ENCODE measurements at regions not wholly inside any gene's neighbourhood (a gene's known extent, or its start where the extent isn't known, plus 50 kb on each side); places are given as distances from the start of the nearest gene placed in this dataset.

DNA sequence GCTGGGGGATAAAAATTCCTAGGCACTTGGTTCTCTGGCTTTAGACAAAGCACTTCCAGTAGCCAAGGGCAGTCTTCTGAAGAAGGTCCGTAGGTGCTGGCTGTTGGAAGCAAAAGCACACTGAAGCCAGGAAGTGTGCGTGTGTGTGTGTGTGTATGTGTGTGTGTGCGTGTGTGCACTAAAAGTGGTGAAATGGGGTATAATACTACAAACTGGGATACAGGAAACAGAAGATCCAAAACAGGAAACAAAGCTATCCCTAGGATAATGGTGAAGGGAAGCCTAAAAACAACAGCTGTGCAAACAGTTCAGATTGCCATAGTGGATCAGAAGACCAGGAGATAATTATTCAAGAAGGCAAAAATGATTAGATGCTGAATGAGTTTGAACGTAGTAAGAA is 103.4 kb downstream of the IL20RB start:
- FAIRE-seq (no peak), DNase-seq (ENCODE audit: insufficient read length, low spot score) (no peak)
- no peak for TF ChIP-seq POLR2A (IDR thresholded peaks at IDR 0.05; ENCODE audit: low read depth, low read length)

DNA sequence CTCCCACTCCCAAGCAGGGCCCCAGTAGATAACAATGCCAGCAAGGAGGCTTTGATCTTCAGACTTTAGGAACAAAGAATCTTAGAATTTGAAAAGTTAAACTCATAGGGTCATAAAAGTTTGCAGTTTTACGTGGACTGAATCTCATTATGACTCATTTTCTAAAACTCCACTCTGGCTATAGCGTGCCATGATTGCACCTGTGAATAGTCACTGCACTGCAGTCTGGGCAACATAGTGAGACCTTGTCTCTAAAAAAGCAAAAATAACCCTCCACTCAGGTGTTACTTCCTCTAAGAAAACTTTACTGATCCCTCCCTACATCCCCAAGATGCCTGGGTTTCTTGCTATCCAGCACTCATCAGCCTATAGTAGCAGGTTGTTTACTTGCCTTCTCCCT is 104.5 kb downstream of the IL20RB start:
- TF ChIP-seq POLR2A (IDR thresholded peaks at IDR 0.05; ENCODE audit: low read depth, low read length): no peak
- no peak for DNase-seq (ENCODE audit: insufficient read length, low spot score)
- FAIRE-seq: no peak

DNA sequence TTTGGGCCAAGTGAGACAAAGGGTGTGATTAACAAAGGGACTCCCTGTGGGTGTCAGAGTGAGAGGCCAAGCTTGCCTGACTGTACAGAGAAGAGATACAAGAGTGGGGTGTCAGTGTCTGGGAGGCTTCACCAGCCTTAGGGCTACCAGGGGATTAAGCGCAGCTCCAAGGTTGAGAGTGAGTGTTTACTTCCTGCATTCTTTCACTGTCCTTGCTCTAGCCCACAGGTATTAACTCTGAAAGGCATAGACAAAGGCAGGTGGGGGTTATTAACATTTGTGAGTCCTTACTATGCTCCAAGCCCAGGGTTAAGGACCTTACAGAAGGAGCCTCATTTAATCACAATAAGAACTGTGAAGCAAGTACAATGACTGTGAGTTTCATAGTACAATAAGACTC is 107.6 kb downstream of the IL20RB start:
- TF ChIP-seq POLR2A (IDR thresholded peaks at IDR 0.05; ENCODE audit: low read depth, low read length): no peak
- FAIRE-seq (no peak), DNase-seq (ENCODE audit: insufficient read length, low spot score) (no peak)

DNA sequence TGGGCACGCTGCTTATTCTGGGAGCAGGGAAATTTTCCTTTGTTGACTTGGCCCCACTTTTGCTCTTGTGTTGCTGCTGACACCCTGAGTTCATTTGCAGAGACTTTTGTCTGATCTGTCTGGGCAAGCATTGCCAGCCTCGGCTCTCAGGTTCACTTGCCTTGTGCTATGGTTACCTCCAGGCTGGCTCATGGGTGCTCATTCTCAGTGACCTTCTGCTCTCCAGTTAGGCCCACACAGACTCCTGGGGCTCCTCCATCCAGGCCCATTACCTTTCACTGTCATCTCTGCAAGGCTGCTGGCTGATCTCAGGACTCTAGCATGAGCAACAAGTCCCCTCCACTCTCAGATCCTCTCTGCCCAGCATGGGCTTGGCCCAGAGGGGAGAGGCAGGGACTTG is 108.3 kb downstream of the IL20RB start:
- DNase-seq (ENCODE audit: insufficient read length, low spot score): no peak
- no peak for FAIRE-seq
- no peak for TF ChIP-seq POLR2A (IDR thresholded peaks at IDR 0.05; ENCODE audit: low read depth, low read length)

DNA sequence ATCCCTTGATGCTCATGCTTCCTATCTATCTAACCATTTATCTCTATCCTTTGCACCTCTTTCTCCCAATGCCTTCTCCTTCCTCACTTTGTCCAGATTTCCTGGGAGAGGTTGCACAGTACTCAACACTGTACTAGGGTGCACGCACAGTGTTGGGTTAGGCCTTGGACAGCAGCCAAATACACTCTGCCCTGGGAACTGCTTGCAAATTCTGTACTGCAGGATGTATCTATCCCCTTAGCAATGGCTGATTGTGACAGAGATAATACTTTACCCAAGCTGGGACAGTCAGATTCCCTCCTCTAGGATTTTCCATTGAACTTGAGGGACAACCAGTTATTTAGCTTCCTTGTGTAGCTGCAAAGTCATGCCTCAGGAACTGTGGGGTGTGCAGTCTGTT is 113.3 kb downstream of the IL20RB start:
- DNase-seq (ENCODE audit: insufficient read length, low spot score) (no peak), FAIRE-seq (no peak)
- no peak for TF ChIP-seq POLR2A (IDR thresholded peaks at IDR 0.05; ENCODE audit: low read depth, low read length)

DNA sequence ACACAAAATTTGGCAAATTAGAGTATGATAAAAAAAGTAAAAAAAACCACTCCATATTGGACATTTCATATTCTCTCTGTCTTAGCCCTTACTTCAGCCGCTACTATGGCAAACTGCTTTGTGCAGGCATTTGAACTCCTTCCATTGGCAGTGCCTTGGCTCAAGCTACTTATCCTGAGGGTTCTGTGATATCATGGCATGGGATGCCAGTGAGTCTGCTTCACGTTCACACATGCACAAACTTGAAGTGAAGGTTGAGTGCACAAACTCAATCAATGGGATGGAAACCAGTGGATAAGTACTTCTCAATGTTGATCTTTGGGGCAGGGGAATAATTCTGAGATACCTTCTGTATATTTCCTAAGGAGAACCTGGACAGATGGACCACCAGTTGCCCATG is 117.2 kb downstream of the IL20RB start:
- DNase-seq (ENCODE audit: insufficient read length, low spot score) (no peak), FAIRE-seq (no peak)

DNA sequence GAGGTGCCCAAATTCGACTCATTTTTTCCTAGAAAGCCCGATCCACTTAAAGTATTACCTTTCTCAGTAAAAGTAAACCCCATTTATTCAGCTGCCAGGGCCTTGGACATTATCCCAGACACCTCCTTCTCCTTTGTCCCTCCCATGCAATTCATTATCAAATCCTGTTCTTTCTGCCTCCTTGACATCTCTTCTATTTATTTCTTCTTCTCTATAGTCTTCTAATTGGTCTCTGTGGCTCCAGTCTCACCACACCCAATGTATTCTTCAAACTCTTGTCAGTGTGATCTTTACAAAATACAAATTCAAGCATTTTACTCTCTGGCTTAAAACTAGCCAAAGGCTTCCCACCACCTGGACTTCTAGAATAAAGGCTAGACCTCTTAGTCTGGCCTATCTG is 120.3 kb downstream of the IL20RB start:
- TF ChIP-seq POLR2A (IDR thresholded peaks at IDR 0.05; ENCODE audit: low read depth, low read length): no peak
- no peak for FAIRE-seq
- DNase-seq (ENCODE audit: insufficient read length, low spot score): no peak

More for the DNA sequence above, 117.2 kb downstream of the IL20RB start:
- TF ChIP-seq POLR2A (IDR thresholded peaks at IDR 0.05; ENCODE audit: low read depth, low read length): no peak

DNA sequence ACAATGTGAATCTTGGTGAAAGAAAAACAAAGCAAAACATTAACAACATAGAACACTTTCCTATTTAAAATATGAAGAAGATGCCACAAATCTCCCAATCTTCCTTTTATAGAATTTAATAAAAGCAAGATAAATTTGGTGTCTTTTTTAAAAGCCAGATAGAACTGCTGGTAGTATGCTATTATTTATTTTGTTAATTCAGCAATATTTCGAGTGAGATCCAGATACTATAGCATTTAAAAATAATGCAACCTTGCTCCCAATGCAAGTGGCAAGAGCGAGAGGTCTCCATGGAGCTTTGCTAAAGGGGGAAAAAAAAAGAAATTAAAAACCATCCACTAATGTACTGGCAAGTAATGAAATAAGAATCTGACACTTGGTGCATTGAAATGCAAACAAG is 121.8 kb downstream of the IL20RB start:
- DNase-seq (ENCODE audit: insufficient read length, low spot score) (no peak), FAIRE-seq (no peak)
- no peak for TF ChIP-seq POLR2A (IDR thresholded peaks at IDR 0.05; ENCODE audit: low read depth, low read length)

DNA sequence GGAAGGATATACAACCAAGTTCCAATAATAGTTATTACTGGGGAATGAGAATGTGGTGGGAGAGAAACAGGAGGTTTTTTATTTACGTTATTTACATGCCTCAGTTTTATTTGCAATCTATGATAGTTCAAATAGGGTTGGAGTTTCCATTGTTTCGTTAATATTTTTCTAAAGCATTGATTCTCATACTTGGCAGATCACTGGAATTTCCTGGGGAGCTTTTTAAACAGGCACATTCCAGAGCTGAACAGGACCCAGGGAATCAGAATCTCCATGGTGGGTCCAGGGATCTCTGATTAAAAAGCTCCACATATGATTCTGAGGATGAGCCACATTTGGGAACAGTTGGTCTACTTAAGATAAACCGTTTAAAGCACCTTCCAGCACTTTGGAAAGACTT is 123.9 kb downstream of the IL20RB start:
- DNase-seq (ENCODE audit: insufficient read length, low spot score) (no peak), FAIRE-seq (no peak)
- no peak for TF ChIP-seq POLR2A (IDR thresholded peaks at IDR 0.05; ENCODE audit: low read depth, low read length)

DNA sequence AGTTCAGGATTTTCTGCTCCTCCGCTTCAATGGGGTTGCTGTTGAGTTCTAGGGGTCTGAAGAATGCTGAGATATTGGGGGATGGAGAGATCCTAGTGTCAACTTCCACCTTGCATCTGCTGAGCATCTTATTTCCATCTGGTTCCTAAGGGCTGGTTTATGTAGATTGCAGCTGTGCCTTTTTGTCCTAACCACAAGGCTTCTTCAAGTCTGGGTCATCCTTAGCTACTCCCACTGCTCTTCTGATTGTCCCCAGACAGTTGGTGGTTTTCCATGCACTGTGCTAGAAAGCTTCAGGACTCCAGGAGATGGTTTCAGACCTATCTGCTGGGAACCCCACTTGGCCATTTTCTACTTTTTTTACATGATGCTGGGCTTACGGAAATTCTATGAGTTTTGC is 125.0 kb downstream of the IL20RB start:
- no peak for FAIRE-seq
- no peak for DNase-seq (ENCODE audit: insufficient read length, low spot score)
- no peak for TF ChIP-seq POLR2A (IDR thresholded peaks at IDR 0.05; ENCODE audit: low read depth, low read length)

DNA sequence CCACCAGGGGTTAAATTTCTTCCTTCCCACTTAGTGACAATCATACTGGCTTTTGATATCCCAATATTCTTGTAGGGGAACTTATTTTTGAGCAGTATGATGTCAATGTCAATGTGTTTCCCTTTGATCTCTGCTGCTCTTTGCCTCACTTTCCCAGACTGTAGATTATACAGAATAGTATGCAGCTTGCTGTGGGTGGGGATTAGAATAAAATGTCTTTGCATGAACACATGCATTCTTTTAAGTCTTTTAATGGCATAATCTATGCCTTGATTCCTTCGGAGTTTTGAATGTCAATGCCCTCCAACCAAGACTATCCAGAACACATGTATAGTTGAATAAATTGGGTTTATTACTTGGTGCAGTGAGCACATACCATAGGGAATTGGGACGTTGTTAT is 125.5 kb downstream of the IL20RB start:
- DNase-seq (ENCODE audit: insufficient read length, low spot score) (no peak), FAIRE-seq (no peak)
- no peak for TF ChIP-seq POLR2A (IDR thresholded peaks at IDR 0.05; ENCODE audit: low read depth, low read length)

DNA sequence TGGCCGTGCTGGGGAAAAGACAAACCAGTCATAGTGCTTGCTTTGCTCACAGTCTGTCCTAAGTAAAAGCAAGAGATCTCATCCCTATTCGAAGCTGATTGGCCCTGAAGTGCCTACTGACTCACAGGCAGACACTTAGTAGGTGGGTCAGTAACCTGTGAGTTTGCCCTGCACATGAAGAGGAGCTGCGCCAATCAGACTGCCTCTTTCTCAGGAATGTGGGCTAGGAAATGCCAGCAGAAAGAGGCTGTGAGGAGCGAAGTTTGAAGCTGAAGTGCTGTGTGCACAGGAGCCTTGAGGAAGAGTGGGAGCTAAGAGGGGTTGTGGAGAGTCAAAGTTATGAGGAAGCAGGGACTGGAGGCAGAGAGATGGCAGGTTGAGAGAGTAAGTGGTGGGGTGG is 126.8 kb downstream of the IL20RB start:
- no peak for TF ChIP-seq POLR2A (IDR thresholded peaks at IDR 0.05; ENCODE audit: low read depth, low read length)
- DNase-seq (ENCODE audit: insufficient read length, low spot score) (no peak), FAIRE-seq (no peak)

DNA sequence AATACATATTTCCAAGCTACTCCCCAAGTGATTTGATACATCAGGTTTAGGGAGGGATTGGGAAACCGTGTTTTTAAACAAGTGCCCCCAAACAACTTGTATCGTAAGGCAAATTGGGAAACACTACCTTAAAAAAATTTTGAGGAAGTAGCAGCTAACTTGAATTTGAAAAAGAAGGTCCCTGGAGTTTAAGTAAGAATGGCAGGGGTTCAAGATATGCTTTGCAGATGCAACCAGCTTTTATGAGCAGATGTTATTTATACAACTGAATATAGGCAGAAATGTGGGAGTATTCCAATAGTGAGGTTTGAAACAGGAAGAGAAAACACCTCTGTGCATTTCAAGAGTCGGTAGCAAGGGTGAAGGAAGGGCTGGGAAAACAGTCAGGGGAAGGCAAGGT is 139.6 kb downstream of the IL20RB start:
- FAIRE-seq (no peak), DNase-seq (ENCODE audit: insufficient read length, low spot score) (no peak)
- no peak for TF ChIP-seq POLR2A (IDR thresholded peaks at IDR 0.05; ENCODE audit: low read depth, low read length)

DNA sequence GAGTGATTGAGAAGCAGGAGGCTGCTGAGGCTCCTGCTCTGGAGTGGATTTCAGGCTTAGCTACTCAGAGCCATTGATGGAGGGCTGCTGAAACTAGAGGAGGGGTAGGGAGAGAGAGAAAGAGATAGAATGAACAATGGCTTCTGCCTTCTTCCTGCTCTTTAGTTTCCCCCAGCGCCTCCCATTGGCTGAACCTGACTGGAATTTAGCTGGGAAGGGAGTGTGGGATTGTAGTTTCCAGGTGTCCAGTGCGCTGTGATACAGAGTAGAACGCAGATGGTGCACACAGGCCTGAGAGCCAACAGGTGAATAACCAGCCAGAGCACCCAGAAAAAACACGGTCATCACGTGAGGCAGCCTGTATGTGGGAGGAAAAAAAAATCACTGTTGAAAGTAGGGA is 140.1 kb downstream of the IL20RB start:
- no peak for DNase-seq (ENCODE audit: insufficient read length, low spot score)
- TF ChIP-seq POLR2A (IDR thresholded peaks at IDR 0.05; ENCODE audit: low read depth, low read length): no peak
- FAIRE-seq: no peak

DNA sequence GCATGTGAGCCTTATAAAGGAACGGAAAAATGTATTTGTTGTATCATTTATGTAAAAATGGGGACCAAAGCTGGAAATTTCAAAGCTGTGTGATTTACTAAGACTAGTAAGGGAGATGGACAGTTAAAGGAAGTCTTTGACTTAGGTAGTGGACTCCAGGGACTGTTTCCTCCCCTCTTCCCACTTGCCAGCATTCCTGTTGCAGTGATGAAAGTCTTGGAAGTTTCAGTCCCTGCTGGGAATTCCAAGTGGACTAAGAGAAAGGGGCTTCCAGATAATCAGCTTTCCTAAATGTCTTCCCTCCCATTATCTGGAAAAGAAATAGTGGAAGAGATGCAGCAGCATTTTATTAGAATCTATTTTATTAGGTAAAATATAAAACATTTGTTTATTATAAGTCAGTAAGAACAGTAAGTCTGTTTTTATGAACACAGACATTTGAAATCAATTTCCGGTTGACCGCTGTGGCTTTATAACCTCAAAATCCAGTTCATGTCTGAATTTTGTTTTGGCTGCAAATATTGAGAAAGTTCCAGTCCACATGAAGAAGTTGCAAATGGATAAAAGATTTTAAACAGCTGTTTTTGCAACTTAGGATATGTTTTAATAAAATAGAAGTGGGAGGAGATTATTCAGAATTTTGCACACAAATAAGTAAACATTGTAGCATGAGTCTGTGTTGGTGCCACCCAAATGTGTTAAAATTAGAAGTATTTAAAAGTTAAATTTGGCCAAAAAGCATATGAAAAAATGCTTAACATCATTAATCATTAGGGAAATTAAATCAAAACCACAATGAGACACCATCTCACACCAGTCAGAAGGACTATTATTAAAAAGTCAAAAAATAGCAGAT is 141.8 kb downstream of the IL20RB start:
- DNase-seq (ENCODE audit: insufficient read length, low spot score) (no peak), FAIRE-seq (no peak)
- no peak for TF ChIP-seq POLR2A (IDR thresholded peaks at IDR 0.05; ENCODE audit: low read depth, low read length)
